ENCODE measurements at regions not wholly inside any gene's neighbourhood (a gene's known extent, or its start where the extent isn't known, plus 50 kb on each side); places are given as distances from the start of the nearest gene placed in this dataset.

GRCh38 chr12:75579552-75579951 lies 68.1 kb upstream of the KRR1 start:
- intact Hi-C loops (cut with DNase I), result no loop called here
- no peaks in the 10 kb centered on the region for H3K4me1 ChIP-seq
- no peak for DNase-seq (ENCODE audit: extremely low spot score in 2 of 2)

GRCh38 chr12:75578546-75578945 lies 67.1 kb upstream of the KRR1 start:
- intact Hi-C loops (cut with DNase I), result no loop called here
- DNase-seq (ENCODE audit: extremely low spot score in 2 of 2), result no peak

More at GRCh38 chr12:75579552-75579951, 68.1 kb upstream of the KRR1 start:
- no peaks in the 10 kb centered on the region for H3K9me3 ChIP-seq
- H3K27ac ChIP-seq, result no peak overlapping the region
- no peak overlapping the region for H3K4me3 ChIP-seq
- no peaks in the 10 kb centered on the region for H3K36me3 ChIP-seq
- TF ChIP-seq CTCF (IDR thresholded peaks at IDR 0.05) (no peak), POLR2A (IDR thresholded peaks at IDR 0.05) (no peak), POLR2AphosphoS5 (IDR thresholded peaks at IDR 0.05; ENCODE audit: insufficient read depth in 1 of 2, low read depth in 1 of 2) (no peak)
- H3K27me3 ChIP-seq, result no peaks in the 10 kb centered on the region

GRCh38 chr12:75577812-75578211 lies 66.4 kb upstream of the KRR1 start:
- intact Hi-C loops (cut with DNase I), result no loop called here
- Histone ChIP-seq H3K27me3 (no peaks in the 10 kb centered on the region), H3K4me3 (no peak overlapping the region), H3K36me3 (no peaks in the 10 kb centered on the region), H3K4me1 (no peaks in the 10 kb centered on the region), H3K9me3 (no peaks in the 10 kb centered on the region), H3K27ac (no peak overlapping the region)
- no peak for TF ChIP-seq CTCF (IDR thresholded peaks at IDR 0.05)
- TF ChIP-seq POLR2AphosphoS5 (IDR thresholded peaks at IDR 0.05; ENCODE audit: insufficient read depth in 1 of 2, low read depth in 1 of 2), result no peak
- TF ChIP-seq POLR2A (IDR thresholded peaks at IDR 0.05), result no peak
- no peak for DNase-seq (ENCODE audit: extremely low spot score in 2 of 2)

More at GRCh38 chr12:75578546-75578945, 67.1 kb upstream of the KRR1 start:
- Histone ChIP-seq H3K9me3 (no peaks in the 10 kb centered on the region), H3K27ac (no peak overlapping the region), H3K36me3 (no peaks in the 10 kb centered on the region), H3K27me3 (no peaks in the 10 kb centered on the region), H3K4me3 (no peak overlapping the region), H3K4me1 (no peaks in the 10 kb centered on the region)
- no peak for TF ChIP-seq POLR2A (IDR thresholded peaks at IDR 0.05)
- TF ChIP-seq POLR2AphosphoS5 (IDR thresholded peaks at IDR 0.05; ENCODE audit: insufficient read depth in 1 of 2, low read depth in 1 of 2), result no peak
- no peak for TF ChIP-seq CTCF (IDR thresholded peaks at IDR 0.05)

GRCh38 chr12:75571656-75572205 lies 60.3 kb upstream of the KRR1 start:
- intact Hi-C loops (cut with DNase I), result no loop called here
- no peaks in the 10 kb centered on the region for H3K9me3 ChIP-seq
- H3K27ac ChIP-seq, result no peak overlapping the region
- H3K4me1 ChIP-seq, result no peaks in the 10 kb centered on the region
- H3K36me3 ChIP-seq, result no peaks in the 10 kb centered on the region
- H3K4me3 ChIP-seq, result no peak overlapping the region
- no peaks in the 10 kb centered on the region for H3K27me3 ChIP-seq
- TF ChIP-seq POLR2A (IDR thresholded peaks at IDR 0.05), result no peak
- no peak for TF ChIP-seq POLR2AphosphoS5 (IDR thresholded peaks at IDR 0.05; ENCODE audit: insufficient read depth in 1 of 2, low read depth in 1 of 2)
- no peak for TF ChIP-seq CTCF (IDR thresholded peaks at IDR 0.05)
- DNase-seq (ENCODE audit: extremely low spot score in 2 of 2), result no peak

GRCh38 chr12:75571204-75571603 lies 59.8 kb upstream of the KRR1 start:
- H3K9me3 ChIP-seq, result no peaks in the 10 kb centered on the region
- intact Hi-C loops (cut with DNase I), result no loop called here
- no peaks in the 10 kb centered on the region for H3K4me1 ChIP-seq
- no peak for DNase-seq (ENCODE audit: extremely low spot score in 2 of 2)
- no peaks in the 10 kb centered on the region for H3K27me3 ChIP-seq
- no peaks in the 10 kb centered on the region for H3K36me3 ChIP-seq
- no peak overlapping the region for H3K27ac ChIP-seq
- no peak for TF ChIP-seq POLR2AphosphoS5 (IDR thresholded peaks at IDR 0.05; ENCODE audit: insufficient read depth in 1 of 2, low read depth in 1 of 2)
- no peak for TF ChIP-seq CTCF (IDR thresholded peaks at IDR 0.05)
- TF ChIP-seq POLR2A (IDR thresholded peaks at IDR 0.05), result no peak
- H3K4me3 ChIP-seq, result no peak overlapping the region

Data from vagina (tissue), 2 donors.